ENCODE measurements at regions not wholly inside any gene's neighbourhood (a gene's known extent, or its start where the extent isn't known, plus 50 kb on each side); places are given as distances from the start of the nearest gene placed in this dataset.

GRCh38 chr6:134414793-134415192 lies 96.9 kb upstream of the SGK1 start:
- H3K27ac ChIP-seq: peak overlapping the region in 1 of 2 experiments; percentile 2; a peak in 2 of 6 replicates
- POLR2A ChIA-PET: interaction anchor here (0.8 kb wide), 1 partner anchor 138 kb away, joined by 6 read pairs; no protein-coding TSS in a partner anchor
- WGBS (ENCODE audit: missing lambda C conversion rate): 83% methylated on average over 7 of the region's 7 CpGs
- FAIRE-seq (no peak), DNase-seq (ENCODE audit: low read depth in 1 of 2, low spot score in 1 of 2) (no peak), ATAC-seq (no peak)
- no peak for TF ChIP-seq ZFP36 (IDR thresholded peaks at IDR 0.05; ENCODE audit: borderline replicate concordance, partially characterized antibody)
- no peak for TF ChIP-seq MYC (IDR thresholded peaks at IDR 0.05; ENCODE audit: borderline replicate concordance, low read length)
- TF ChIP-seq MAZ (IDR thresholded peaks at IDR 0.05; ENCODE audit: borderline replicate concordance, low read depth, low read length): no peak
- TF ChIP-seq, protein P1, sequence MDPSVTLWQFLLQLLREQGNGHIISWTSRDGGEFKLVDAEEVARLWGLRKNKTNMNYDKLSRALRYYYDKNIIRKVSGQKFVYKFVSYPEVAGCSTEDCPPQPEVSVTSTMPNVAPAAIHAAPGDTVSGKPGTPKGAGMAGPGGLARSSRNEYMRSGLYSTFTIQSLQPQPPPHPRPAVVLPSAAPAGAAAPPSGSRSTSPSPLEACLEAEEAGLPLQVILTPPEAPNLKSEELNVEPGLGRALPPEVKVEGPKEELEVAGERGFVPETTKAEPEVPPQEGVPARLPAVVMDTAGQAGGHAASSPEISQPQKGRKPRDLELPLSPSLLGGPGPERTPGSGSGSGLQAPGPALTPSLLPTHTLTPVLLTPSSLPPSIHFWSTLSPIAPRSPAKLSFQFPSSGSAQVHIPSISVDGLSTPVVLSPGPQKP (IDR thresholded peaks at IDR 0.05; ENCODE audit: low read depth, low read length): no peak
- no peaks in the 10 kb centered on the region; the same call in 1 of the 3 replicates for H3K9me3 ChIP-seq
- peaks cover 12% of the 10 kb centered on the region; the same call in 2 of the 3 replicates for H3K4me1 ChIP-seq
- H3K4me3 ChIP-seq: no peak overlapping the region
- CTCF ChIA-PET: interaction anchor here (1.0 to 1.5 kb wide), 2 partner anchors 128 to 412 kb away, joined by 3 to 4 read pairs; no protein-coding TSS in a partner anchor
- no peak overlapping the region for H3K4me2 ChIP-seq

DNA sequence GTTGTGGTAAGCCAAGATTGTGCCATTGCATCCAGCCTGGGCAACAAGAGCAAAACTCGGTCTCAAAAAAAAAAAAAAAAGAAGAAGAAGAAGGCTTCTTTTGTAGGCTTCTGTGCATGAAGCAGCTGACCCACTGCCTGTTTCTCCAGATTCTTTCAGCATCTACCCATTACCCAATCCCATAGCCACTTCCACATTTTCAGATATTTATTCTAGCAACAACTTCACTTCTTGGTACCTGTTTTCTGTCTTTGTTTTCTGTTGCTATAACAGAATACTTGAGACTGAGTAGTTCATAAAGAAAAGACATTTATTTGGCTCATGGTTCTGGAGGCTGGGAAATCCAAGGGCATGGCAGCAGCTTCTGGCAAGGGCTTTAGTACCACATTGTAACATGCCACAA lies 95.3 kb upstream of the SGK1 start:
- DNase-seq (ENCODE audit: low read depth in 1 of 2, low spot score in 1 of 2) (no peak), ATAC-seq (no peak), FAIRE-seq (no peak)
- no peak overlapping the region for H3K4me3 ChIP-seq
- POLR2A ChIA-PET: no interaction called here
- TF ChIP-seq FOSL2 (IDR thresholded peaks at IDR 0.05) (no peak), FOSL2 (CRISPR knock-in tag; IDR thresholded peaks at IDR 0.05) (no peak), EP300 (IDR thresholded peaks at IDR 0.05) (no peak), POLR2AphosphoS2 (conservative IDR thresholded peaks at IDR 0.05; ENCODE audit: low read length) (no peak), NFE2L2 (conservative IDR thresholded peaks at IDR 0.05; ENCODE audit: low read length) (no peak), RFX5 (IDR thresholded peaks at IDR 0.05) (no peak), ZSCAN20 (CRISPR knock-in tag; IDR thresholded peaks at IDR 0.05) (no peak), SMC3 (IDR thresholded peaks at IDR 0.05) (no peak), FOSB (CRISPR knock-in tag; IDR thresholded peaks at IDR 0.05) (no peak), JUN (IDR thresholded peaks at IDR 0.05) (no peak), RNF2 (IDR thresholded peaks at IDR 0.05; ENCODE audit: borderline replicate concordance, low read depth) (no peak), SREBF2 (IDR thresholded peaks at IDR 0.05) (no peak), MAZ (IDR thresholded peaks at IDR 0.05; ENCODE audit: borderline replicate concordance, low read depth, low read length) (no peak), ZC3H11A (IDR thresholded peaks at IDR 0.05) (no peak), HDAC2 (IDR thresholded peaks at IDR 0.05) (no peak), JUNB (IDR thresholded peaks at IDR 0.05) (no peak), E2F6 (IDR thresholded peaks at IDR 0.05; ENCODE audit: borderline replicate concordance, low read depth) (no peak), CHD4 (IDR thresholded peaks at IDR 0.05; ENCODE audit: borderline replicate concordance) (no peak), CEBPB (IDR thresholded peaks at IDR 0.05) (no peak), RARB (CRISPR knock-in tag; IDR thresholded peaks at IDR 0.05) (no peak)
- TF ChIP-seq, protein P1 (IDR thresholded peaks at IDR 0.05; ENCODE audit: low read depth, low read length): no peak
- H3K9me3 ChIP-seq: no peaks in the 10 kb centered on the region; the same call in 2 of the 3 replicates
- no peak overlapping the region for H3K27ac ChIP-seq
- CTCF ChIA-PET: no interaction called here
- 83% methylated on average over 1 of the region's 1 CpG for WGBS (ENCODE audit: missing lambda C conversion rate)
- H3K4me2 ChIP-seq: no peak overlapping the region
- H3K4me1 ChIP-seq: peaks cover 12% of the 10 kb centered on the region; the same call in 2 of the 3 replicates

DNA sequence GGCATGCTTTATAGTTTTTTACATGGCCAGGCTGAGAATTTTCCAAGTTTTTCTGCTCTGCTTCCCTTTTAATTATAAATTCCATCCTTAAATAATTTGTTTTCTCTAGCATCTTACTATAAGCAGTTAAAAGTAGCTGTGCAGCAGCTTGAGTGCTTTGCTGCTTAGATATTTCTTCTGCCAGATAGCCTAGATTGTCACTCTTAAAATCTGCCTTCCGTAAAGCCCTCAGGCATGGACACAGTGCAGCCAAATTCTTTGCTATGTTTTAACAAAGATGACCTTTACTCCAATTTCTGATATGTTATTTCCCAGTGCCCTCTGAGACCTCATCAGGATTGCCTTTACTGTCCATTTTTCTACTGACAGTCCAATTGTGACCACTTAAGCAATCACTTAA lies 92.6 kb upstream of the SGK1 start:
- ATAC-seq (no peak), DNase-seq (ENCODE audit: low read depth in 1 of 2, low spot score in 1 of 2) (no peak), FAIRE-seq (no peak)
- H3K27ac ChIP-seq: no peak overlapping the region
- ChIA-PET POLR2A (no interaction called here), CTCF (no interaction called here)
- WGBS (ENCODE audit: missing lambda C conversion rate): 92% methylated on average over 1 of the region's 1 CpG
- no peaks in the 10 kb centered on the region for H3K9me3 ChIP-seq
- no peak overlapping the region for H3K4me3 ChIP-seq
- no peak overlapping the region for H3K4me2 ChIP-seq
- H3K4me1 ChIP-seq: peaks cover 3% of the 10 kb centered on the region; the same call in 2 of the 3 replicates
- TF ChIP-seq, protein P1 (IDR thresholded peaks at IDR 0.05; ENCODE audit: low read depth, low read length): no peak
- TF ChIP-seq, protein P2, sequence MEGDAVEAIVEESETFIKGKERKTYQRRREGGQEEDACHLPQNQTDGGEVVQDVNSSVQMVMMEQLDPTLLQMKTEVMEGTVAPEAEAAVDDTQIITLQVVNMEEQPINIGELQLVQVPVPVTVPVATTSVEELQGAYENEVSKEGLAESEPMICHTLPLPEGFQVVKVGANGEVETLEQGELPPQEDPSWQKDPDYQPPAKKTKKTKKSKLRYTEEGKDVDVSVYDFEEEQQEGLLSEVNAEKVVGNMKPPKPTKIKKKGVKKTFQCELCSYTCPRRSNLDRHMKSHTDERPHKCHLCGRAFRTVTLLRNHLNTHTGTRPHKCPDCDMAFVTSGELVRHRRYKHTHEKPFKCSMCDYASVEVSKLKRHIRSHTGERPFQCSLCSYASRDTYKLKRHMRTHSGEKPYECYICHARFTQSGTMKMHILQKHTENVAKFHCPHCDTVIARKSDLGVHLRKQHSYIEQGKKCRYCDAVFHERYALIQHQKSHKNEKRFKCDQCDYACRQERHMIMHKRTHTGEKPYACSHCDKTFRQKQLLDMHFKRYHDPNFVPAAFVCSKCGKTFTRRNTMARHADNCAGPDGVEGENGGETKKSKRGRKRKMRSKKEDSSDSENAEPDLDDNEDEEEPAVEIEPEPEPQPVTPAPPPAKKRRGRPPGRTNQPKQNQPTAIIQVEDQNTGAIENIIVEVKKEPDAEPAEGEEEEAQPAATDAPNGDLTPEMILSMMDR (IDR thresholded peaks at IDR 0.05): no peak
- TF ChIP-seq GATA3 (IDR thresholded peaks at IDR 0.05; ENCODE audit: borderline replicate concordance) (no peak), JUN (IDR thresholded peaks at IDR 0.05) (no peak), CBX8 (IDR thresholded peaks at IDR 0.05) (no peak), BCL3 (IDR thresholded peaks at IDR 0.05) (no peak), RNF2 (IDR thresholded peaks at IDR 0.05; ENCODE audit: borderline replicate concordance, low read depth) (no peak), TFCP2L1 (CRISPR knock-in tag; IDR thresholded peaks at IDR 0.05) (no peak)
- TF ChIP-seq, protein P3, sequence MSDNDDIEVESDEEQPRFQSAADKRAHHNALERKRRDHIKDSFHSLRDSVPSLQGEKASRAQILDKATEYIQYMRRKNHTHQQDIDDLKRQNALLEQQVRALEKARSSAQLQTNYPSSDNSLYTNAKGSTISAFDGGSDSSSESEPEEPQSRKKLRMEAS (IDR thresholded peaks at IDR 0.05): no peak
